HG03571 (cell line): ENCODE measurements at regions not wholly inside any gene's neighbourhood (a gene's known extent, or its start where the extent isn't known, plus 50 kb on each side); places are given as distances from the start of the nearest gene placed in this dataset.

Experiments
- ATAC-seq: cut with Tn5 transposase; IDR thresholded peaks from one replicate; pipeline ENCODE4 v1.9.1; 2021; ENCODE audit not compliant: unreplicated experiment

GRCh38 chr14:101506926-101507835 lies 54.1 kb upstream of the DIO3 start:
- ATAC-seq, result no peak

- ATAC-seq, result no peak
Measured at GRCh38 chr14:101507836-101508150, 53.5 kb upstream of the DIO3 start.

DNA sequence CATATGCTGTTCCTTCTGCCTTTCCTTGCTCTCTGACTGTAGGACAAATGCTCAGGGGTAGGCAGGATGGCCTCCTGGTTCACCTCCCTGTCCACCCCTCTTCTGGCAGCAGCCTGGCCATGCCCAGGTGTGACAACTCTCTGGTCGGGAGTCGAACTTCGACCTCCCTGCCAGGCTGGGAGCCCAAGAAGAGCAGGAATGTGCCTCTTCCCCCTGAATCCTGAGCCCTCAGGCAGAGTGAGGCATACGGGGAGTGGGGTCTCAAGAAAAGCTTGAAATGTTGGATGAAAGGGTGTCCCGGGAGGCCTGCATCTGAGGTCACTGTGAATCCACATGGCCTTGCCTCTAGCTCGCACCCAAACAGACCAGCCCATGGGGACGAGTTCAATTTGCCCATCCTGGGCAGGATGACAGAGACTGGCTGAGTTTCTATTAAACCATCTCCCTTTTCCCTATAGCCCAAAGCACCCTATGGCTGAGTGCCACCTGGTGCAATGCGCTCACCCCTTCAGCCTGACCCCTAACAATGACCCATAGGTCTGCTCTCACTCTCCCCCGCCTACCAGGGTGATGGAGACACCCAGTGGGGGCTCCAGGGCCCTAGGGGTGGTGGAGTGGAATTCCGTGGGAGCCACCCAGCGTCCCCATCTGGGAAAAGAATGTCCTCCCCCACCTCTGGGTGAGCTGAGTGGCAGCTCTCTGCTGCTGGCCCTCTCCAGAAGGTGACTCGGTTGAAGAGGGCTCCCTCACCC lies 52.9 kb upstream of the DIO3 start:
- ATAC-seq, result no peak

GRCh38 chr14:101508948-101509729 lies 52.2 kb upstream of the DIO3 start:
- ATAC-seq, result no peak

DNA sequence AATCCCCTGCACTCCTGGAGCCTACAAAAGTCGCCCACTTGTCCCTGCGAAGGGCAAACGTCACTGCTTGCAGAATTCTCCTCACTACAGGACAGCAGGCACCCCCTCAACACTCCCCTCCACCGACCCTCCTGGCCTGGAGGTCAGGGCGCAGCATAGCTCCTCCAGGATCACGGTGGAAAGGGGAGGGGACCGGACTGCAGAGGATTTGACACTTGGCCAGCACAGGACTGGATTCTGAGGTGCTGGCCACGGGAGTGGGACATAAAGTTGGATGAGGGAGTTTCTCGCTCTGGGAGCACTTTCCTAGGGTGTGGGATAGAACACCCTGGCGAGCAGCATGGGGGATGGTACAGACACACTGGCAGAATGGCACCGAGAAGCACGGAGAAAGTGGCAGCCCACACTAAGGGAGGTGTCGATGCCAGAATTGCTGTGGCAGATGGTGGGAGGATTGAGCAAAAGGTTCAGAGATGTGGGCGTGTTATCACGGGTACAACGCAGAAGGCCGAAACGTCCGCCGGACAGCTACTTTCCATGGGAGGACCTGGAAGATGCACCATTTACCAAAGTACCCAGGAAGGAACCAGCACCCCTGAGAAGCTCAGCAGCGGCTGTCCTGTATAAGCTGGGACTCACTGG lies 51.4 kb upstream of the DIO3 start:
- ATAC-seq, result no peak

DNA sequence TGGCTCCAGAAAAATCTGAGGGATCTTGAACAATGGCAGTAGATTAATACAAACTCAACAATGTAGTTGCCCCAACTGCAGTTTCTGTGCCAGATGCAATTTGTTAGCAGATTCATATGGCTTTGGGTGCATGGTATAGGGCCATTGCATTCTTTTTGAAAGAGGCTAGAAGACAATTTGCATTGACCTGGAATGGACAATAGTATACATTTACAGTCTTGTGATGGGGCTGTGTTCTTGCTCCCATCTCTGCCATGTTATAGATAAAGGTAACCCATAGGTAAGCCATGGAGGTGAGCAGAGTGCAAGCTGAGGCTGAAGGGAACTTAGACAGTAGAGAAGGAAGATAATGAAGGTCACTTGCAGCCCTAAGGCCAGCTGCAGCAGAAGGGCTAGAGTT lies 50.1 kb upstream of the DIO3 start:
- no peak for ATAC-seq
